ENCODE measurements at regions not wholly inside any gene's neighbourhood (a gene's known extent, or its start where the extent isn't known, plus 50 kb on each side); places are given as distances from the start of the nearest gene placed in this dataset.
"Not testable (repeated sequence)": the region's sequence is repeated elsewhere in the genome, so short reads cannot be mapped to it uniquely, and the experiment has no call there.

- no peak for DNase-seq (ENCODE audit: low read depth)
Observed at GRCh38 chr13:61500176-61500575, 84.5 kb upstream of the PCDH20 start.

- no peak for DNase-seq (ENCODE audit: low read depth)
Observed at GRCh38 chr13:61495648-61496047, 80.0 kb upstream of the PCDH20 start.

GRCh38 chr13:61493556-61493955, 77.9 kb upstream of the PCDH20 start:
- not testable (repeated sequence) for DNase-seq (ENCODE audit: low read depth)

GRCh38 chr13:61486496-61486895, 70.8 kb upstream of the PCDH20 start:
- DNase-seq (ENCODE audit: low read depth): no peak

- DNase-seq (ENCODE audit: low read depth): no peak
Observed at GRCh38 chr13:61485128-61485765, 69.6 kb upstream of the PCDH20 start.

- DNase-seq (ENCODE audit: low read depth): no peak
Observed at GRCh38 chr13:61477619-61478018, 62.0 kb upstream of the PCDH20 start.

GRCh38 chr13:61470786-61471185, 55.1 kb upstream of the PCDH20 start:
- no peak for DNase-seq (ENCODE audit: low read depth)

- no peak for DNase-seq (ENCODE audit: low read depth)
Observed at GRCh38 chr13:61466280-61466679, 50.6 kb upstream of the PCDH20 start.

Data from Daoy (cell line).